ENCODE measurements at regions not wholly inside any gene's neighbourhood (a gene's known extent, or its start where the extent isn't known, plus 50 kb on each side); places are given as distances from the start of the nearest gene placed in this dataset.

GRCh38 chr6:40721271-40721952 lies 134.2 kb upstream of the LRFN2 start:
- TF ChIP-seq EZH2phosphoT487 (conservative IDR thresholded peaks at IDR 0.05; ENCODE audit: low read length) = no peak
- no peak for TF ChIP-seq CTCF (IDR thresholded peaks at IDR 0.05; ENCODE audit: insufficient read depth, low read length, poor library complexity, severe bottlenecking)
- Histone ChIP-seq H3K36me3 (ENCODE audit: low read length) (no peaks in the 10 kb centered on the region), H3K9ac (ENCODE audit: low read length) (no peak overlapping the region), H3K79me2 (ENCODE audit: insufficient read depth, low read length) (no peaks in the 10 kb centered on the region), H3F3A (ENCODE audit: insufficient read depth) (no peaks in the 10 kb centered on the region), H3K9me3 (ENCODE audit: insufficient read depth, low read length) (no peaks in the 10 kb centered on the region), H3K27me3 (ENCODE audit: low read length) (no peaks in the 10 kb centered on the region), H4K20me1 (ENCODE audit: low read depth, low read length) (no peaks in the 10 kb centered on the region), H3K4me3 (ENCODE audit: insufficient read depth, low read length, poor library complexity, severe bottlenecking) (no peak overlapping the region), H3K4me2 (ENCODE audit: low read depth, low read length, poor library complexity, severe bottlenecking) (no peak overlapping the region), H3K9me2 (replicated peaks; ENCODE audit: insufficient read depth, low read length) (no peaks in the 10 kb centered on the region), H2AFZ (ENCODE audit: low read depth, low read length, severe bottlenecking) (no peak overlapping the region), H3K27ac (ENCODE audit: low read depth, low read length) (no peak overlapping the region)

GRCh38 chr6:40720375-40720748 lies 133.2 kb upstream of the LRFN2 start:
- Histone ChIP-seq H4K20me1 (ENCODE audit: low read depth, low read length) (no peaks in the 10 kb centered on the region), H2AFZ (ENCODE audit: low read depth, low read length, severe bottlenecking) (no peak overlapping the region)

GRCh38 chr6:40719671-40720374 lies 132.7 kb upstream of the LRFN2 start:
- Histone ChIP-seq H3K9me3 (ENCODE audit: insufficient read depth, low read length) (no peaks in the 10 kb centered on the region), H3F3A (ENCODE audit: insufficient read depth) (no peaks in the 10 kb centered on the region), H3K27me3 (ENCODE audit: low read length) (no peaks in the 10 kb centered on the region), H4K20me1 (ENCODE audit: low read depth, low read length) (no peaks in the 10 kb centered on the region), H3K79me2 (ENCODE audit: insufficient read depth, low read length) (no peaks in the 10 kb centered on the region), H3K4me2 (ENCODE audit: low read depth, low read length, poor library complexity, severe bottlenecking) (no peak overlapping the region), H3K9ac (ENCODE audit: low read length) (no peak overlapping the region), H3K27ac (ENCODE audit: low read depth, low read length) (no peak overlapping the region), H3K9me2 (replicated peaks; ENCODE audit: insufficient read depth, low read length) (no peaks in the 10 kb centered on the region), H3K36me3 (ENCODE audit: low read length) (no peaks in the 10 kb centered on the region), H2AFZ (ENCODE audit: low read depth, low read length, severe bottlenecking) (no peak overlapping the region), H3K4me3 (ENCODE audit: insufficient read depth, low read length, poor library complexity, severe bottlenecking) (no peak overlapping the region)
- no peak for TF ChIP-seq CTCF (IDR thresholded peaks at IDR 0.05; ENCODE audit: insufficient read depth, low read length, poor library complexity, severe bottlenecking)
- TF ChIP-seq EZH2phosphoT487 (conservative IDR thresholded peaks at IDR 0.05; ENCODE audit: low read length) = no peak

More at GRCh38 chr6:40720375-40720748, 133.2 kb upstream of the LRFN2 start:
- TF ChIP-seq EZH2phosphoT487 (conservative IDR thresholded peaks at IDR 0.05; ENCODE audit: low read length) (no peak), CTCF (IDR thresholded peaks at IDR 0.05; ENCODE audit: insufficient read depth, low read length, poor library complexity, severe bottlenecking) (no peak)
- Histone ChIP-seq H3K9me3 (ENCODE audit: insufficient read depth, low read length) (no peaks in the 10 kb centered on the region), H3K79me2 (ENCODE audit: insufficient read depth, low read length) (no peaks in the 10 kb centered on the region), H3K27me3 (ENCODE audit: low read length) (no peaks in the 10 kb centered on the region), H3K9me2 (replicated peaks; ENCODE audit: insufficient read depth, low read length) (no peaks in the 10 kb centered on the region), H3K36me3 (ENCODE audit: low read length) (no peaks in the 10 kb centered on the region), H3K4me2 (ENCODE audit: low read depth, low read length, poor library complexity, severe bottlenecking) (no peak overlapping the region), H3K27ac (ENCODE audit: low read depth, low read length) (no peak overlapping the region), H3F3A (ENCODE audit: insufficient read depth) (no peaks in the 10 kb centered on the region), H3K9ac (ENCODE audit: low read length) (no peak overlapping the region), H3K4me3 (ENCODE audit: insufficient read depth, low read length, poor library complexity, severe bottlenecking) (no peak overlapping the region)
